ENCODE measurements at regions not wholly inside any gene's neighbourhood (a gene's known extent, or its start where the extent isn't known, plus 50 kb on each side); places are given as distances from the start of the nearest gene placed in this dataset.

DNA sequence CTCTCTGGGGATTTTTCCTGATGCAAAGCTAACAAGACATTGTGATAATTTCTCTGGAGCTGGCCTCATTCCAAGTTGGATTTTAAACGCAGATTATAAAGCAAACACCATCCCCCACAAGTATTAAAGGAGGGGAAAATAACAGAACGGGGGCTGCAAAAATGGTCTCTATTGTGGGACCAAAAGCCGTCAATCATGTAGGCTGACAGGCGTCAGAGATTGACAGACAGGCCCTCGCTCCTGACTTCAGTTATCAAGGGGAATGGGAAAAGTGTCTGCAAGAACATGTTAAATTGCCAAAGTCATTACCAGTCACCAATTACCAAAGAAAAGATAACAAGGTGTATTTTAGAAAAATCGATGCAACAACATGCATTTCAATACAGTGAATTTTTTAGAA is 307.4 kb upstream of the POU3F1 start:
- Histone ChIP-seq H3K4me3 (no peak overlapping the region), H3K36me3 (ENCODE audit: insufficient read depth in 1 of 2, low read depth in 1 of 2) (no peaks in the 10 kb centered on the region), H3K4me1 (no peaks in the 10 kb centered on the region), H3K9me3 (no peaks in the 10 kb centered on the region), H3K27ac (no peak overlapping the region), H3K27me3 (ENCODE audit: insufficient read depth in 3 of 3, low read length in 2 of 3) (peaks cover 0 to 10% (median 4%) of the 10 kb centered on the region in 3 donors)
- intact Hi-C loops (cut with DNase I), result no loop called here
- ATAC-seq, result no peak
- DNase-seq, result no peak
- 63 to 67% (median 65%) methylated on average over 6 of the region's 6 CpGs for WGBS, 3 donors
- TF ChIP-seq CTCF (IDR thresholded peaks at IDR 0.05), result no peak

DNA sequence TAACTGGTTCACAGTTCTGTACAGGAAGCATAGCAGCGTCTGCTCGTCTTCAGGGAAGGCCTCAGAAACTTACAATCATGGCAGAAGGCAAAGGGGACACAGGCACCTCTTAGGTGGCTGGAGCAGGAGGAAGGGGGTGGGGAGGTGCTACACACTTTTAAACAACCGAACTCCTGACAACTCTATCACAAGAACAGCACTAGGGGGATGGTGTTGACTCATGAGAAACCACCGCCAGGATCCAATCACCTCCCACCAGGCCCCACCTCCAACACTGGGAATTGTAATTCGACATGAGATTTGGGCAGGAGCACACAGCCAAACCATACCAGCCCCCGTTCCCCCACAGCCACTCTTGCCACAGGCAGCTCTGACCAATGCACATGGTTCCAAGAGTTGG is 306.3 kb upstream of the POU3F1 start:
- no peak overlapping the region for H3K27ac ChIP-seq
- no peaks in the 10 kb centered on the region for H3K36me3 ChIP-seq (ENCODE audit: insufficient read depth in 1 of 2, low read depth in 1 of 2)
- H3K9me3 ChIP-seq, result no peaks in the 10 kb centered on the region
- no peak for DNase-seq
- peaks cover 0 to 16% (median 6%) of the 10 kb centered on the region in 3 donors for H3K27me3 ChIP-seq (ENCODE audit: insufficient read depth in 3 of 3, low read length in 2 of 3)
- ATAC-seq, result no peak
- H3K4me1 ChIP-seq, result no peaks in the 10 kb centered on the region
- WGBS, 3 donors, result 61 to 68% (median 61%) methylated on average over 6 of the region's 6 CpGs
- intact Hi-C loops (cut with DNase I), result no loop called here
- H3K4me3 ChIP-seq, result no peak overlapping the region
- no peak for TF ChIP-seq CTCF (IDR thresholded peaks at IDR 0.05)

- H3K4me3 ChIP-seq, result no peak overlapping the region
- no peak overlapping the region for H3K27ac ChIP-seq
- no peaks in the 10 kb centered on the region for H3K36me3 ChIP-seq (ENCODE audit: insufficient read depth in 1 of 2, low read depth in 1 of 2)
- DNase-seq, result no peak
- intact Hi-C loops (cut with DNase I), result no loop called here
- no peaks in the 10 kb centered on the region for H3K4me1 ChIP-seq
- no peak for ATAC-seq
- H3K9me3 ChIP-seq, result no peaks in the 10 kb centered on the region
- 77 to 83% (median 83%) methylated on average over 3 of the region's 3 CpGs for WGBS, 3 donors
- TF ChIP-seq CTCF (IDR thresholded peaks at IDR 0.05), result no peak
- peaks cover 0 to 11% (median 2%) of the 10 kb centered on the region in 3 donors for H3K27me3 ChIP-seq (ENCODE audit: insufficient read depth in 3 of 3, low read length in 2 of 3)
These were observed 301.0 kb upstream of the POU3F1 start for GRCh38 chr1:38347446-38348175.

DNA sequence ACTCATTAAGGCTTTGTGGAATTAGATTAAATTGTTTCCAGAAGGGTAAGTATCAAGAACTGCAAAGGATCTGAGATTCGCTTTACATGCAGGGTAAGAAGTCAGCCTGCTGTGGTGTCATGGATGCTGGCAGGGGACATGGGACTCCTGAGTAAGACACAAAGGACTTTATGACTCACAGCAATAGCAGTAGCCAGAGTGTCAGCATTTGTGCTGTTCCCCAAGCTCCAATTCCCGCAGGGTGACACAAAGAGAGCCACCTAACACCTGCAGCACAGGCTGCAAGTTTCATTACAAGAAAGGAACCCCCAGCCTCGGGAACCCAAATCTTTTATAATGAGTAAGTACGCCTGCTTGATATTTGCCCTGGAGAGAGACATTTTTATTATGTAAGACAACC is 298.1 kb upstream of the POU3F1 start:
- H3K9me3 ChIP-seq, result no peaks in the 10 kb centered on the region
- no peaks in the 10 kb centered on the region for H3K36me3 ChIP-seq (ENCODE audit: insufficient read depth in 1 of 2, low read depth in 1 of 2)
- no peaks in the 10 kb centered on the region for H3K4me1 ChIP-seq
- H3K27me3 ChIP-seq (ENCODE audit: insufficient read depth in 3 of 3, low read length in 2 of 3), result peaks cover 0 to 10% (median 2%) of the 10 kb centered on the region in 3 donors
- no peak for DNase-seq
- no peak for TF ChIP-seq CTCF (IDR thresholded peaks at IDR 0.05)
- H3K27ac ChIP-seq, result no peak overlapping the region
- no peak overlapping the region for H3K4me3 ChIP-seq
- intact Hi-C loops (cut with DNase I), result no loop called here
- ATAC-seq, result no peak
- WGBS, 3 donors, result 63 to 72% (median 65%) methylated on average over 4 of the region's 4 CpGs

GRCh38 chr1:38341694-38342093 is 295.1 kb upstream of the POU3F1 start:
- no peak overlapping the region for H3K27ac ChIP-seq
- TF ChIP-seq CTCF (IDR thresholded peaks at IDR 0.05), result no peak
- no peak for ATAC-seq
- DNase-seq, result no peak
- H3K4me3 ChIP-seq, result no peak overlapping the region
- intact Hi-C loops (cut with DNase I), result no loop called here
- H3K27me3 ChIP-seq (ENCODE audit: insufficient read depth in 3 of 3, low read length in 2 of 3), result peaks cover 0 to 6% (median 0%) of the 10 kb centered on the region in 3 donors
- H3K9me3 ChIP-seq, result no peaks in the 10 kb centered on the region
- H3K36me3 ChIP-seq (ENCODE audit: insufficient read depth in 1 of 2, low read depth in 1 of 2), result no peaks in the 10 kb centered on the region
- no peaks in the 10 kb centered on the region for H3K4me1 ChIP-seq
- 79 to 84% (median 80%) methylated on average over 4 of the region's 4 CpGs for WGBS, 3 donors

Measured in psoas muscle (tissue), 7 donors.